Vagina (tissue), 2 donors: ENCODE measurements at regions not wholly inside any gene's neighbourhood (a gene's known extent, or its start where the extent isn't known, plus 50 kb on each side); places are given as distances from the start of the nearest gene placed in this dataset.

Experiments
- DNase-seq, 2 donors: peaks; one replicate each; pipeline ENCODE4 v3.0.0-alpha.2; 2017; ENCODE audit errors: extremely low spot score in 2 of 2
- H3K27ac ChIP-seq: fragments of 200-600 bp; sonication (generic); one replicate; pipeline ENCODE4 v1.5.1; 2019
- H3K27me3 ChIP-seq: fragments of 200-600 bp; sonication (generic); one replicate; pipeline ENCODE4 v1.5.1; 2019
- H3K36me3 ChIP-seq, 2 donors: fragments of 200-600 bp; sonication (generic); one replicate each; pipeline ENCODE4 v1.5.1; 2017 to 2019
- H3K4me1 ChIP-seq: fragments of 200-600 bp; sonication (generic); one replicate; pipeline ENCODE4 v1.5.1; 2019
- H3K4me3 ChIP-seq, 2 donors: fragments of 200-600 bp; sonication (generic); 1 replicate in 1 of 2; 2 replicates in 1 of 2; pipeline ENCODE4 v1.5.1; 2016 to 2019
- H3K9me3 ChIP-seq: fragments of 200-600 bp; sonication (generic); one replicate; pipeline ENCODE4 v1.5.1; 2019
- POLR2A ChIP-seq, 2 donors: fragments of 450-650 bp; IDR thresholded peaks; one replicate each; pipeline ENCODE4 v1.6.1; 2017; ENCODE audit warnings: antibody characterized with exemption in 2 of 2, mild to moderate bottlenecking in 2 of 2, moderate library complexity in 2 of 2
- POLR2AphosphoS5 ChIP-seq, 2 donors: sonication (generic); formaldehyde crosslinking; IDR thresholded peaks; one replicate each; pipeline ENCODE4 v1.9.0; 2017; ENCODE audit warnings: antibody characterized with exemption in 2 of 2, mild to moderate bottlenecking in 2 of 2, low read depth in 1 of 2; ENCODE audit not compliant: insufficient read depth in 1 of 2
- intact Hi-C: fragments of 100-400 bp; cut with DNase I; formaldehyde crosslinking; loops from one replicate; pipeline ENCODE4 v1.15.1; 2023
- TF ChIP-seq, protein P1 (sequence below), 3 experiments: fragments of 450-650 bp in 2 of 3; fragments of 200-600 bp in 1 of 3; sonication (generic) in 1 of 3; IDR thresholded peaks; one replicate each; pipeline ENCODE4 v1.5.1; 2017 to 2019; ENCODE audit warnings: antibody characterized with exemption in 3 of 3, mild to moderate bottlenecking in 2 of 3, moderate library complexity in 2 of 3

DNA sequence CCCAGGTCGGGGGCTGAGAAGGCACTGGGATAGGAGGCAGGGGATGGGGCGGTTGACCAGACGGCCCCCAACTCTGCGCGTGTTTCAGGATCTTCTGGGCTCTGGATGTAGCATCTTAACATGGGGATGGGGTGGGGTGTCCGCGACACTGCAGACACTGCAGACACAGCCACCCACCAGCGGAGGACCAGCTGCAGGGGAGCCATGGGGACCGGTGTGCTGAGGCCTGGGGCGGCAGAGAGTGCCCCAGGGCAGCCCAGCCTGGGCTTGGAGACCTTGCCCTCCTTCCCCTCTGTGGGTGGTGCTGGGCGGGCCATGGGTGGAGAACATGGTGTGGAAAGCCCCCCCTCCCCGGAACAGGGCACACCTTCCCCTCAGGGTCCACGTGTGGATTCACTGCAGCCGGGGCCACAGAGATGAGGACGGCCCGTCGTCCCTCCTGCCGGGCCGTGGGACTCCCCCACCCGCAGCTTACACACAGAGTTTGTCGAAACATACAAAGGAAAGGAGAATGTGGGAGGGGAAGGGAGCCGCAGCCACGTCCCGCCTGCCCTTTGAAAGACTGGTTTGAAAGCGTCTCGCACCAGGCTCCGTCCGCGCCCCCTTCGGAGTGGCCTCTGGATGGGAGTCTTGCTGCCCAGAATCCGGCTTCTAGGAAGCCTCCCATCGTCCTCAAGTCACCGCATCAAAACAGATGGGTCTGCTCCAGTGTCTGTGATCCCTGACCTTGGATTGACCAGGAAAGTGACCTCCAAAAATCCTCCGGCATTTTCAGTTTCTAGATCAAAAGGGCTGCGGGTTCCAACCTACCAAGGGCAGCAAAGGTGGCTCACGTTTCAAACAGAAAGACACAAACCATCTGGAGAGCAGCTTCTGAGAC is 91.5 kb upstream of the TCERG1L start:
- H3K27ac ChIP-seq: no peak overlapping the region
- intact Hi-C loops: no loop called here
- no peaks in the 10 kb centered on the region for H3K9me3 ChIP-seq
- H3K4me1 ChIP-seq: no peaks in the 10 kb centered on the region
- no peak for TF ChIP-seq POLR2AphosphoS5 (IDR thresholded peaks at IDR 0.05; ENCODE audit: insufficient read depth in 1 of 2, low read depth in 1 of 2)
- TF ChIP-seq POLR2A (IDR thresholded peaks at IDR 0.05): no peak
- TF ChIP-seq, protein P1, sequence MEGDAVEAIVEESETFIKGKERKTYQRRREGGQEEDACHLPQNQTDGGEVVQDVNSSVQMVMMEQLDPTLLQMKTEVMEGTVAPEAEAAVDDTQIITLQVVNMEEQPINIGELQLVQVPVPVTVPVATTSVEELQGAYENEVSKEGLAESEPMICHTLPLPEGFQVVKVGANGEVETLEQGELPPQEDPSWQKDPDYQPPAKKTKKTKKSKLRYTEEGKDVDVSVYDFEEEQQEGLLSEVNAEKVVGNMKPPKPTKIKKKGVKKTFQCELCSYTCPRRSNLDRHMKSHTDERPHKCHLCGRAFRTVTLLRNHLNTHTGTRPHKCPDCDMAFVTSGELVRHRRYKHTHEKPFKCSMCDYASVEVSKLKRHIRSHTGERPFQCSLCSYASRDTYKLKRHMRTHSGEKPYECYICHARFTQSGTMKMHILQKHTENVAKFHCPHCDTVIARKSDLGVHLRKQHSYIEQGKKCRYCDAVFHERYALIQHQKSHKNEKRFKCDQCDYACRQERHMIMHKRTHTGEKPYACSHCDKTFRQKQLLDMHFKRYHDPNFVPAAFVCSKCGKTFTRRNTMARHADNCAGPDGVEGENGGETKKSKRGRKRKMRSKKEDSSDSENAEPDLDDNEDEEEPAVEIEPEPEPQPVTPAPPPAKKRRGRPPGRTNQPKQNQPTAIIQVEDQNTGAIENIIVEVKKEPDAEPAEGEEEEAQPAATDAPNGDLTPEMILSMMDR (IDR thresholded peaks at IDR 0.05): no peak
- no peaks in the 10 kb centered on the region for H3K27me3 ChIP-seq
- no peak for DNase-seq
- H3K4me3 ChIP-seq: no peak overlapping the region
- no peaks in the 10 kb centered on the region for H3K36me3 ChIP-seq

DNA sequence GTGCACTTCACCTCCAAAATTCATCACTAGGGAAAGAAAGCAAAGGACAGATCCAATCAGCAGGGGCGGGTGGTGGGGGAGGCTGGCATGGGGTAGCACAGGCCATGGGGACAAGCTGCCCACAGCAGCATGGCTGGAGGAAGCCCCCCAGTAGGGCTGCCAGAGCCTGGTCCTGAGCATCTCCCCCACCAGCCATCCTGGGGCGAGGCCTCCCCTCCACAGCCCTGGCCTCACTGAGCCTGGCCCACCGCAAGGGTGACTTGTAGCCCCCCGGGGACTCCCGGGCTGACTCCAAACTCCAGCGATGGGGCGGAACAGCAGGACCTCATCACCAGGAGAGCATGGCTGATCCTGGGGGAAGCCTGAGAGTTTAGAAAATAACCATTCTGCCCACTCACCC is 92.4 kb upstream of the TCERG1L start:
- Histone ChIP-seq H3K27me3 (no peaks in the 10 kb centered on the region), H3K4me3 (no peak overlapping the region), H3K4me1 (no peaks in the 10 kb centered on the region), H3K9me3 (no peaks in the 10 kb centered on the region), H3K36me3 (no peaks in the 10 kb centered on the region), H3K27ac (no peak overlapping the region)
- TF ChIP-seq, protein P1 (IDR thresholded peaks at IDR 0.05): no peak
- TF ChIP-seq POLR2A (IDR thresholded peaks at IDR 0.05): no peak
- TF ChIP-seq POLR2AphosphoS5 (IDR thresholded peaks at IDR 0.05; ENCODE audit: insufficient read depth in 1 of 2, low read depth in 1 of 2): no peak
- no peak for DNase-seq
- intact Hi-C loops: no loop called here

DNA sequence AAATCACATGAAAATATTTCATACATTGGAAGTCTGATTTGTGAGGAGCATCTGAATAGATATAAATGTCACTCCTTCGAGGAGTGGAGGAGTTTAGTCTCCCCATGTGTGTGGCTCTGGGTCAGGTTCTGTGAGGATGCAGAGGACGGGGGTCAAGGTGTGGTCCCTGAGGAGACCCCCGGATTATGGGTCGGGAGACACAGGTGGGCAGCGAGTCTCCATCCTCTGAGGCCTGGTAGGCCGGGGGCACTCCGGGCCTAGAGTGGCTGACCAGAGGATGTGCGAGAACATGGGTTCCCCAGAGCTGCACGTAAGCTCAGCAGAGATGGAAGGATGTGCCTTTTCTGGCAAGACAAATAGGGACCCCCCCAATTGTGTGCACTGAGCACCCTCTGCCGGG is 93.4 kb upstream of the TCERG1L start:
- Histone ChIP-seq H3K4me1 (no peaks in the 10 kb centered on the region), H3K9me3 (no peaks in the 10 kb centered on the region), H3K27ac (no peak overlapping the region), H3K27me3 (no peaks in the 10 kb centered on the region), H3K4me3 (no peak overlapping the region), H3K36me3 (no peaks in the 10 kb centered on the region)
- TF ChIP-seq POLR2A (IDR thresholded peaks at IDR 0.05): no peak
- TF ChIP-seq, protein P1 (IDR thresholded peaks at IDR 0.05): no peak
- no peak for TF ChIP-seq POLR2AphosphoS5 (IDR thresholded peaks at IDR 0.05; ENCODE audit: insufficient read depth in 1 of 2, low read depth in 1 of 2)
- DNase-seq: no peak
- intact Hi-C loops: no loop called here

DNA sequence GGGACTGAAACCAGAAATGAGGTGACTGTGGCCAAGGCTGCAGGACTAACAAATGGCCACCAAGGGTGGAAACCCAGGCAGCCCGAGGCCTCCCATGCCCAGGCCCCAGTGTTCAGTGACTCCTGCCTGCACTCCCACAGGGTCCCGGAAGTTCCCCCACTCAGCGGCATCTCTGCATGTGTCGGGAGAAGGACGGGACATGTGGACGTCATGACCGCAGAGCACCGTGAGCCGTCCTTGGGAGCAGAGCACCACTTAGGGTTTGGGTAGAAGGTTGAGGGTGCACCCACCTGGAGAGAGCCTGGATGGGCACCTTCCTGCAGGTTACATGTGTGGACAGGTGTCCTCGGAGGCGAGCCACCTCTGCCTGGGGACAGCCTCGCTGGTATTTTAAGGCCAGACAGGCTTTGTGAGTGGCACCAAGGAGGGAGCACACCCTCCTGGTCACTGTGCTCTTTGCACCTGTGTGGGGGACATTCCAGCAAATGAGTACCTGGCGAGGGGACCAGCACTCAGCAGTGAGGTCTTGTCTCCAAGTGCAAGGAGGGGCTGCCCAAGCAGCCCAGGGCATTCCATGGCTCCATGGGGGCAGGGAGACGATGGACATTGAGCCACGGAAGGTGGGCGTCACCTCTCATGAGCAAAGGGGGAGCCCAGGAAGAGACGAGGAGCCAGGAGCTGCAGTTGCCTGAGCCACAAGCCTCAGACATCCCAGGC is 95.3 kb upstream of the TCERG1L start:
- Histone ChIP-seq H3K9me3 (no peaks in the 10 kb centered on the region), H3K36me3 (no peaks in the 10 kb centered on the region), H3K4me3 (no peak overlapping the region), H3K27ac (no peak overlapping the region), H3K4me1 (no peaks in the 10 kb centered on the region), H3K27me3 (no peaks in the 10 kb centered on the region)
- TF ChIP-seq POLR2A (IDR thresholded peaks at IDR 0.05): no peak
- TF ChIP-seq, protein P1 (IDR thresholded peaks at IDR 0.05): no peak
- no peak for TF ChIP-seq POLR2AphosphoS5 (IDR thresholded peaks at IDR 0.05; ENCODE audit: insufficient read depth in 1 of 2, low read depth in 1 of 2)
- no peak for DNase-seq
- intact Hi-C loops: no loop called here

DNA sequence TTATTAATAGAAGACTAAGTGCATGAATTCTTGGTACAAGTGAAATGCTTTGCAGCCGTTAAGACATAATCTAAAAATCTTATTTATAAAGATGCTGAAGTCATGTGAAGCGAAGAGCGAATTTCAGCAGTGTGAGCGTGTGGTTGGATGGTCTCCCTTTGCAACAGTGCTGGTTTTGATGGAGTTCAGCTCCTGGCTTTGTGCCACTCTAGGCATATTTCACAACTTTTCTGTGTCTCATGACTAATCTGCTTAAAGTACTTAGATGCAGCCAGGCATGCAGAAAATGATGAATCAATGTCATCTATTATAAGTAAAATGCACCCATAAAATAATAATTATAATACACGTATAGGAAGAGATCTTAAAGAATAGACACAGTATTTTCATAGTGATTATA is 107.2 kb upstream of the TCERG1L start:
- intact Hi-C loops: no loop called here
- TF ChIP-seq, protein P1 (IDR thresholded peaks at IDR 0.05): no peak
- TF ChIP-seq POLR2AphosphoS5 (IDR thresholded peaks at IDR 0.05; ENCODE audit: insufficient read depth in 1 of 2, low read depth in 1 of 2) (no peak), POLR2A (IDR thresholded peaks at IDR 0.05) (no peak)

More for the DNA sequence above, 107.2 kb upstream of the TCERG1L start:
- H3K4me3 ChIP-seq: no peak overlapping the region
- no peaks in the 10 kb centered on the region for H3K27me3 ChIP-seq
- H3K27ac ChIP-seq: no peak overlapping the region
- no peaks in the 10 kb centered on the region for H3K36me3 ChIP-seq
- no peak for DNase-seq
- no peaks in the 10 kb centered on the region for H3K4me1 ChIP-seq
- no peaks in the 10 kb centered on the region for H3K9me3 ChIP-seq
